H1 (cell line): ENCODE measurements at regions not wholly inside any gene's neighbourhood (a gene's known extent, or its start where the extent isn't known, plus 50 kb on each side); places are given as distances from the start of the nearest gene placed in this dataset.

Experiments
- ATF2 ChIP-seq: IDR thresholded peaks from 2 replicates; pipeline ENCODE4 v1.6.1; 2012; ENCODE audit warnings: low read length, inconsistent platforms
- CBX8 ChIP-seq: fragments of 300-800, 300-1000 bp; sonication (generic); IDR thresholded peaks from 2 replicates; pipeline ENCODE4 v1.7.1; 2016; ENCODE audit warnings: low read depth, low read length, borderline replicate concordance
- CTCF ChIP-seq, 3 experiments: IDR thresholded peaks; 1 replicate in 2 of 3; 2 replicates in 1 of 3; pipeline versions ENCODE4 v1.5.1 to v1.6.1; 2011; ENCODE audit warnings: low read length in 3 of 3, mild to moderate bottlenecking in 3 of 3, inconsistent platforms in 2 of 3, low read depth in 1 of 3, moderate library complexity in 1 of 3; ENCODE audit not compliant: insufficient read depth in 1 of 3; ENCODE audit errors: control extremely low read depth in 1 of 3

GRCh38 chr3:127444761-127445160, 145.8 kb downstream of the TPRA1 start (continued):
- no peak for TF ChIP-seq CTCF (IDR thresholded peaks at IDR 0.05; ENCODE audit: control extremely low read depth in 1 of 3, insufficient read depth in 1 of 3, low read depth in 1 of 3, low read length in 3 of 3)
- no peak for TF ChIP-seq CBX8
- no peak for TF ChIP-seq ATF2
